GM20431 (cell line): ENCODE measurements at regions not wholly inside any gene's neighbourhood (a gene's known extent, or its start where the extent isn't known, plus 50 kb on each side); places are given as distances from the start of the nearest gene placed in this dataset.
"Not testable (repeated sequence)": the region's sequence is repeated elsewhere in the genome, so short reads cannot be mapped to it uniquely, and the experiment has no call there.

Experiments
- in situ Hi-C: fragments of 300-500 bp; cut with MseI, MboI; formaldehyde crosslinking; loops from one replicate; pipeline ENCODE4 v1.15.0; 2020; ENCODE audit warnings: low sequenced_read_pairs; ENCODE audit not compliant: unreplicated experiment

DNA sequence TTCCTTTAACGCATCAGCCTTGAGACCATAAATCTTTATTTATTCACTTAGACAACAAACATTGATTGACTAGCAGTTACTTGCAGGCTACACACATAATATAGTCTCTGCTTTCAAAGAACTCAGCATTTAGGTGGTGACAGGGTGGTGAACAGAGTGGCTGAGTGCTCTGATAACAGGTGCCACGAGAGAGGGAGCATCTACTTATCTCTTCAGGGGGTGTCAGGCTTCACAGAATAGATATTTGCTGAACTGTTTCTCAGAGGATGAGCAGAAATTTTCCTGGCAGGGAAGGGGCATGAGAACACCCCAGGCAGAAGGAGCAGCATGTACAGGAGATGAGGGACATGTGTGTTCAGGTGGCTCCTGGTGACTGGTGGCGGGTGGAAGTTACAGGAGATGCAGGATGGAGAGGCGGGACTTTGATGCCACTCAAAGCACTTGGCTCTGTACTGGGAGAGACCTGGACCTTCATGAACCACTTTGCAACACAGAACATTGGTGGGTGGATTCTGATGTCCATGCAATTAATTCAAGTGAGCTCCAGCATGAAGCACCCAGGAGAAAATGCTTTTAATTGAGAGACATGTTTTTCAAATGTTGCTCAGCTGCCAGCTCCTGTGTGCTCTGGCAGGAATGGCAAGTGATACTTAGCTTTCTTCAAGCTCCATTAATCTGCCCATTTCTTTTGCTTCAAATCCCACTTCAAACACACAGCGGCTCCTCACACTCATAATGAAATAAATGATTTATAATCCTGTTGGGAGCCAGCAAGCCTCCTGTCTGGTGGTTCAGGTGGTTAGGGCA, 248.9 kb downstream of the MYCN start:
- in situ Hi-C loops: no loop called here

DNA sequence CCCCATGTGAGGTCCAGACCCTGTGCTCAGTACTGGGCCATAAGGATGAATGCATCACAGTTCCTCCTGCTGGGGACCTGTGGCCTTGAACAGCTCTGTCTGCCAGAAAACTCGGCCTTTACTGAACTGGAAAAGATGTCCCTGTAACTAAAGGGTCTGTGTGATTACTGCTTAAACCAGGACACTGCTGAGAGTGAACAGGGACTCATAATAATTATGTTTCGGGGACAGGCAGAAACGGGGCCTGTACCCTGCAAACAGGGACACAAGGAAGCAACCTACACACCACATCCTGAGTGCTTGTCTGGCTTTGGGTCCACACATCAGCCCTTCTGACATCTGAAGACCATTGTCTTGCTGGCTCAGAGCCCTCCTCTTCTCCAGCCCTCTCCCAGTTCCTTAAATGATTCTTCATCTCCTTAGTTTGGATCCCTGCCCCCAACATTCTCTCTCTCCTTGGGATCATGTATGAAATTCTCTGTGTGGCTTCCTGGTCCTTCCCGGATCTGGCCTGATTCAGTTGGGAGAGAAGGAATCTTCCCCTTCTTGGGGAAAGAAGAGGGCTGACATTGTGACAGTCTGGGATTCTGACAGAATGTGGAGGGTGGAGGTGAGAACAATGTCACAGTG, 248.0 kb downstream of the MYCN start:
- in situ Hi-C loops: no loop called here

DNA sequence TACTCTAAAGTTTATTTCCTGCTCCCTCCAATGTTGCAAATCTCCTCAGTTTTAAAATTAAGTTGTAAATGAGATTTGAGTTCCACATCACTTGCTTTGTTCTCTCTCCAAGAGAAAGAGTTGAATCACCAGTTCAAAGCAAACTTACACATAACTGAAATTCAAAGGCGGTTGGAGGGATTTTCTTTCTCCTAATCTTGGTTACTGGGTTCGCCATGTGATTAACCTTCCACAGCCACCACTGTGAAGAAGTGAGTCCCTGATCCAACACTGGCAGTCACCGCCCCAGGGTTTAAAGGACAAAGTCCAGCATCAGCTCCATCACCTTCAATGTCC, 247.1 kb downstream of the MYCN start:
- in situ Hi-C loops: no loop called here

DNA sequence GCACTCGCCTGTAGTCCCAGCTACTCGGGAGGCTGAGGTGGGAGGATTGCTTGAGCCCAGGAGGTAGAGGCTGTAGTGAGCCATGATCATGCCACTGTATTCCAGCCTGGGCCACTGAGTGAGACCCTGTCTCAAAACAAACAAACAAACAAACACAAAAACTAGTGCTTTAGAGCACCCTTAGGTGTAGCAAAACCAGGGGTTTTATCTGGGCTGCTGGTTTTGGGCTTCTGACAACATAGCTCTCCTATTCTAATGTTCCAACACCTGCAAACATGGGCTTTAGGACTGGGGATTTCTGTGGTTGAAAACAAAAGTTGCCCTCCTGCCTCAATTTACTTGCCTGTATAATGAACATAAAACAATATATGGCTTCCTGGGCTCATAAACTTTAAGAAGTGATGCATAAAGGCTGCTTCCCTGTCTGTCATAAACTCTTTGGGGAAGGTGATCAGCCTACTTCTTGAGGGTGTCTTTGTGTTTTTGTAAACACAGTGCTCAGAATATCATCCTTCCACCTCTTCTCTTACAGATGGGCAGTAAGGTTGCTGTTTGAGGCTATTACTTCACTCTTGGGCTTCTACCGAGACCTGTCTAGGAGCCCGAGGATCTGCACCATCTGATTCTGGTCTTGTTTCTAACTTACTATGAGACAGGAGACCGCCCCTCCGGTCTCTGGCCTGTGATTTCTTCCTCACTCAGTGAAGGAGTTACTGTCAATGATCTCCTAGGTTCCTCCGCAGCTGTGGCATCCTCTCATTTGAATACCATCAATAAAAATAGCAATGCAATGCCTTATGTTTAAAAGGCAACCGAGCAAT, 246.5 kb downstream of the MYCN start:
- in situ Hi-C loops: no loop called here

DNA sequence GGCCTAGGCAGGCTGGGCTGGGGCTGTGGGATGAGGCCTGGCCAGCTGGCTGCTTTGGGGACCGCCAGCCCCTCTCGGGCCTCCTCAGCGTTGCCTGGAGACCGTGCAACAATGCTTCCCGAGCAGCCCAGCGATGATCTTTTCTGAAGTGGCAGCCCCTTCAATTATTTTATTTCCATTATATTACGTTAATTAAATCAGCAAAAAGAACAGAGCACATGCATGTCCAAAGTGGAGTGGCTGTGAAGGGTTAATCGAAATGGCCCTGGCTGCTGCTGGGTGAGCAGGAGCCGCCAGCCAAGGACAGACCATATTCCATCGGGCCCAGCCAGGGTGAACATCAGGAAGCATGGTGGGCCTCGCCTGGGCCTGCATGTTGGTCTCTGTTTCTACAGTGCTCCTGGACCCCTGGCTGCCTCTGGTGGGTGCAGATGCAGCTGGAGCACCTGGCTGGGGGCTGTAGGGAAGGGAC, 245.5 kb downstream of the MYCN start:
- in situ Hi-C loops: no loop called here

DNA sequence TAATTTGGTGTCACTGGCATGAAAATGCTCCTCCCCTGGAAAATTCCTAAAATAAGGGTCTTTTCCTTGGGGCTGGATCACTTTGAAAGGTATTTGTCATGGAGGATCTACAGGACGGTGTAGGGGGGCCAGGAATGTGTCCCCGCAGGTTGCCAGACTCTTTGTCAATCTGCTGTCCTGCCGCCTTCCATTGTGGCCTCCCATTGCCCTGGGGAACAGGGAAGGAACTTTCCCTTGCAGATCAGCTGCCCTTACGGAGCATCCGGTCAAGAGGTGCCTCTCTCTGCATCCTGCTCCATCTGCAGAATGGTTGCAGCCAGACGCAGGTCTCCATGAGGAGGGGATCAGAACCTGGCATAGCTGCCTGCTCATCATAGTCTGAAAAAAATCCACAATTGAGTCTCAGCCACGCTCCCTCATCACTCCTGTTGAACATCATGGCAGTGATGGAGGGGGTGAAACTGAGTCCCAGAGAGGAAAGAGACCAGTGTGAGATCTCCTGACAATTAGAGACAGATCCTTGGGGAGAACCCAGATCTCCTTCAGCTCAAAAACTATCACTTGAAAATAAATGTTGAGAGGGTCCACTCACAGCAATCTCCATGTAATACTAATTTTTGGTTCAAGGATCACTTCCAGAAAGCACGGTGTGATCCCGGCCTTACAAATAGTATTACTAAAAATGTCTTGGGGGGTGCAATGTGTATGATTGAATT, 244.8 kb downstream of the MYCN start:
- in situ Hi-C loops: no loop called here

DNA sequence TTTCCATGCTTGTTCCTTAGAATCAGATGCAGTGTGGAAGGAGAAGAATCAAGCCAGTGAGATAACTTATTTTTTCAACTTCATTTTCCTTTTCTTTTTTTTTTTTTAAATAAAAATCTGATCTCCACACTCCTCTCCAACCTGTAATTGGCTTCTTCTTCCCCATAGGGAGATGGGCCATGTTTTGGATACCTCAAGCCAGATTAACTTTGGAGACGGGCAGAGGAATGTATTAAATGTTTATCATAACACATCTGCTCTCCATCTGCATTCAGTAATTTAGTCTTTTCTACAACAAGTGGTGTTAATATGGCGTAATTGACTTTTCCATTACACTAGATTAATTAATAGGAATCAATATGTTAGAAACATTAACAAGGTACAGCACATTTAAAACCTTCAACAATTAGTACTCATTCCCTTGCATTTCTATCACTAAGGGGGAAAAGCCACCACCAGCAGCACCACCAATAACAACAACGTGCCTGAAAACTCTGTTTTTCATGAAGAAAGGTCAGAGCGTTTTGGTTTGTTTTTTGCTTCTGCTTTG, 244.1 kb downstream of the MYCN start:
- in situ Hi-C loops: no loop called here

DNA sequence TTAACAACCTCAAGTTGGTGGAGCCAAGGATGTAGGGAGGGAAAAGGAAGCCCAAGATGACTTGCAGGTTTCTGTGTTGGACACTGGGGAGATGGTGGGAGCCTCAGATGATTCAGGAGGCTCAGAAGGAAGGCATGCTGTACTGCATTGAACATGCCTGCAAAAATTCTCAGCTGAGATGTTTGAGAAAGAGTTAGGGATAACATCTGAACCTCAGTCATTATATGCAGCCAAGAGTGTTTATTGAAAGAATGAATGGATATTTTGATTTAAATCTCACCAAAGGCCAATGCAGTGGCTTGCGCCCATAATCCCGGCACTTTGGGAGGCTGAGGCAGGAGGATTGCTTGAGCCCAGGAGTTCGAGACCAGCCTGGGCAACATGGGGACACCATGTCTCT, 243.0 kb downstream of the MYCN start:
- in situ Hi-C loops: no loop called here

DNA sequence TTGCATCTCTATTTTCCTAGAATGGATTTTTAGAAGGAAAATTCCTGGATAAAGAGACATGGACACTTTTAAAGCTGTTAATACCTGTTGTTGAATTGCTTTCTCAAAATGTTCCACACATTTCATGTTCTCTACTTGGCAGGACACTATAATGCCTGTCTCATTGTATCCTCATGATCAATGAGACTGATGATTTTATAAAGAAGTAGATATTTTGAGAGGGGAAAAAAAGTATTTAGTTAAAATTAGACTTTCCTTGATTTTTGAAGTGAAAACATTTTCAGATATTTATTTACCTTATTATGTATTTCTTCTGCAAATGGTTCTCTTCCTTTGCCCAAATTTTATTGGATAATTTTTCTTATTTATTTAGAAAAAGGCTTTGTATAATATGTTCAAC, 242.5 kb downstream of the MYCN start:
- in situ Hi-C loops: no loop called here

DNA sequence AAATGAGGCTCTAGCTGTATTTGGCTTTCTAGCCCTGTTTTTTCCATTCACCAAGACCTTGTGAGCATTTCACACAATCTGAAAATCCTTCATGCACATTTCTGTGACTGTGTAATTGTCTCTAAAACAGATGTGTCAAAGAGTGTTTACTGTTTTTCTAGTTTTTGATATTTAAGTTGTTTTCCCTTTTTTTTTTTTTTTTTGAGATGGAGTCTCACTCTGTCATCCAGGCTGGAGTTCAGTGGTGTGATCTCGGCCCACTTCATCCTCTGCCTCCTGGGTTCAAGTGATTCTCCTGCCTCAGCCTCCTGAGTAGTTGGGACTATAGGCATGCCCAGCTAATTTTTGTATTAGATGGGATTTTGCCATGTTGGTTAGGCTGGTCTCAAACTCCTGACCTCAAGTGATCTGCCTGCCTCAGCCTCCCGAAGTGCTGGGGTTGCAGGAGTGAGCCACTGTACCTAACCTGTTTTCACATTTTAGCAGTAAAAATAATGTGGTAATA, 242.0 kb downstream of the MYCN start:
- in situ Hi-C loops: not testable (repeated sequence)

DNA sequence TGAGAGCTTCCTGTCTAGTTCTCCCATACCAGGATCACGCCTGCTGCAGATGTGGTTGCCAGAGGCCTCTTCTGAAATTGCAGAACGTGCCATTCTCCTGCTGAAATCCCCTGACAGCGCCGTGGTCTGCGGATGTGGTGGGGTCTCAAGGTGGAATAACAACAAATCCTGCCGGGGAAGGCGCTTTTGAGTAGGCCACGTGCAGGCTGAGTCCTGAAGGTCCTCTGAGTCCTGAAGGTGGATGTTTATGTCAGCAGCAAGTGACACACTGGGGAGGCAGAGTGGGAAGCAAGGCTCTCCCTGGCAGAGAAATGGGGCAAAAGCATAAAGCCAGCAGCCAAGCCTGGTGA, 241.4 kb downstream of the MYCN start:
- in situ Hi-C loops: no loop called here

DNA sequence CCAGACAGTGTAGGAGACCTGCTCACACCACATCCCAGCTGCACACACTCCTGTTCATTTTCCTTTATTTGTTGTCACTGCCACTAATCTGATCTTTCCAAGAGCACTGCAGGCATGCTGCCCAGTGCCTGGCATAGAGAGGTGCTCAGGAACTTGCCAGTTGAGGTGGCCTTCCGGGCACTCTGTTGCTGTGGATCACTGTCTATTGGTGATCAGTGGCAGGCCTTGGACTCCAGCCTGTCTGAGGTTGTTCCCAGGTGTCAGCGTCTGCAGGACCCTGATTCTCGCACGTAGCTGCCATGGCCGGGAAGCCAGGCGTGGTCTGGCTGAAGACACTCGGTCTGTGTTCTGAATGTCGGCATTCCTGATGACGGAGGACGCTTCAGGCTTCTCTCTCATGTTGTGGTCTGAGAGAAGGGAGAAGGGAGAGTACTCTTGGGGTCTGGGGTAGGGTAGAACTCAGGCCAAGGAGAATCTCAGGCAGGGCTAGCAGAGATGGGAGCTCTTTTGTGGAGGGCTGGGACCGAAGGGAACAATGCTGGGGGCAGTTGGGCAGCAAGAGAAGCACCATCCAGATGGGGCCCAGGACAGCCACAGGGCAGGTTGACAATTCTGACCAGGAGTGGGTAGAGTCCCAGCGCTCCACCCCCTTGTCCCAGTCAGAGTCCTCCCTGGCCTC, 240.9 kb downstream of the MYCN start:
- in situ Hi-C loops: no loop called here

DNA sequence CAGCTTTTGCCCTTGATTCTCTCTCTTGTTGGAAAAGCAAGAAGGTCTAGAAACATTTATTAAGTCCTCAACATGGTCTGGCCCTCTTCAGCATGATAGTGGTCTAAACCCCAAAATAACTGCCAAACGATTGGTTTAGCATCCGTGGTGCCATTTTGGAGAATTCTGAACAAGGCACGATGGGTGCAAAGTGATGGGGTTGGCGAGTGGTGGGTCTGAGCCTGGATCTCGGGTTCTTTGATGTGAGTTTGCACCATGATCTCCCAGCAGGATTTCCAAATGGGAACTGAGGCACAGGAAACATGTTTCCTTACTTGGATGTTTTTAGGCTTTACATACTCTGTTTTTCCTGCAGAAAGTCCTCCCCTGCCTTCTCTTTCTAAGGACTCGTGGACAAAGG, 240.3 kb downstream of the MYCN start:
- in situ Hi-C loops: no loop called here

DNA sequence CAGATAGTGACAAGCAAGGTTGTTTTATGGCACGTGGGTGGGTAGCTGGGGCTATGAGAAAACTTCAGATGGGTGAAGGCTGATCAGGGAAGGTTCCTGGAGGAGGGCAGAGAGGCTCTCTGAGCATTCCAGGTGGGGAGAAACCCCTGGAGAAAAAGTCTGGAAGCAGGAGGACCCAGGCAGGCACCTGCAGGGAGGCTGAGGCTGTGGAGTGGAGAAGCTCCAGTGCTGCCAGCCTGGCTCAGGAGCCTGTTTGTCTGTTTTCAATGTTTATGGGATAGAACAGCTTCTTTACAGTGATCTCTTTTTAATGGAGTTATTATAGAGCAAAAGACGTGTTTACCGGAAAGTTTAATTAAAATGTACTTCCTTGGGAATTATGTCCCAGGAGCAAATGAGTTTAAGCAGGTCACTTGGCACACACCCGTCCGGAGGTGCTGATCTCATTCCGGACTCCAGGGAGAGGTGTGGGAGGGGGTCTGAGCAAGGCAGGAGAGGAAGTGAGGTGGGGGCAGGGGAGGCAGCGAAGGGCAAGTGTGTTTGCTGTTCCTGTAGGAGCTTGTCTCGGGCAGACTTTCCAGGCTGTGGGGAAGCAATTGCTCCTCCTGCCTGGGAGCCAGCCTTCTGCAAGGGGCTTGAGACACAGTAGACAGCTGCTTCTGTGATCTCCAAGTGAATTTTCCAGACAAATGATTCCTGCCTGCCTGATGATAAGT, 239.5 kb downstream of the MYCN start:
- in situ Hi-C loops: no loop called here

DNA sequence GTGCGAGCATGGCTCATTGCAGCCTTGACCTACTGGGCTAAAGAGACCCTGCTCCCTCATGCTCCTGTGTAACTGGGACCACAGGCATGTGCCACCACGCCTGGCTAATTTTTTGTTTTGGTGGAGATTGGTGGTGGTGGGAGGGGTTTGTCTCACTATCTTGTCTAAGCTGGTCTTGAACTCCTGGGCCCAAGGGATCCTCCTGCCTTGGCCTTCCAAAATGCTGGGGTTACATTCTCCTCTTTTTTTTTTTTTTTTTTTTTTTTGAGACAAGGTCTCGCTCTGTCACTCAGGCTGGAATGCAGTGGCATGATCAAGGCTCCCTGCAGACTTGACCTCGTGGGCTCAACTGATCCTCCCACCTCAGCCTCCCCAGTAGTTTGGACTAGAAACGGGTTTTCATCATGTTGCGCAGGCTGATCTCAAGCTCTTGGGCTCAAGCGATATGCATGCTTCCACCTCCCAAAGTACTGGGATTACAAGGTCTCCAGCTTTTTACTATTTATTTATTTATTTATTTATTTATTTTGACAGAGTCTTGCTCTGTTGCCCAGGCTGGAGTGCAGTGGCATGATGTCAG, 238.3 kb downstream of the MYCN start:
- in situ Hi-C loops: no loop called here

DNA sequence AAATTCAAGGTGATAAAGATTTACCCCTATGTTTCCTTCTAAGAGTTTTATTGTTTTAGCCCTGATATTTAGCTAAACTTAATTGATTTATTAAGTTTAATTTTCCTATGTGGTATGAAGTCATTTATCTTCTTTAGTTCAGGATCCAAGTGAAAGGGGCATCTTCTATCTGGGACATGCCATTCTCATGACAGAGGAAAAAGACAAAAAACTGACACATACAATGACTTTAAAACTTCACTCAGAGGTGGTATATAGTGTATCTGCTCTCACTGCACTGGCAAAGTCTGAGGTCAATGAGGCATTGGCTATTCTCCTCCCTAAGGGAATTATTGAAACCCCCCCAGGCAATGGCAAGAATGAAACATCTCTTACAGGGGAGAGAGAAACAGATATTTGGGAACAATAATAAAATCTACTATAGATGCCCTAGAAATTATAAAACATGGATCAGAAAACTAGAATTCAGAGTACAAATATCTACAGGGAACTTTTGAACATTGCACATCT, 237.4 kb downstream of the MYCN start:
- in situ Hi-C loops: no loop called here

DNA sequence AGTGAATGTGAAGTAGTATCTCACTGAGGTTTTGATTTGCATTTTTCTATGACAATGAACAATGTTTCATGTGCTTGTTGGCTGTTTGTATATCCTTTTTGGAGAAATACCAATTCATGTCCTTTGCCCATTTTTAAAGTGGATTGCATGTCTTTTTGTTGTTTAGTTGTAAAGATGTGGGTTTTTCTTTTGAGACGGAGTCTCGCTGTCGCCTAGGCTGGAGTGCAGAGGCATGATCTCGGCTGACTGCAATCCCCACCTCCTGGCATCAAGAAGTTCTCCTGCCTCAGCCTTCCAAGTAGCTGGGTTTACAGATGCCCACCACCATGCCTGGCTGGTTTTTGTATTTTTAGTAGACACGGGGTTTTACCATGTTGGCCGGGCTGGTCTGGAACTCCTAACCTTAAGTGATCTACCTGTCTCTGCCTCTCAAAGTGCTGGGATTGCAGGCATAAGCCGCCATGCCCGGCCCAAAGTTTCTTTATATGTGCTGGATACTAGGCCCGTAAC, 236.7 kb downstream of the MYCN start:
- in situ Hi-C loops: no loop called here

DNA sequence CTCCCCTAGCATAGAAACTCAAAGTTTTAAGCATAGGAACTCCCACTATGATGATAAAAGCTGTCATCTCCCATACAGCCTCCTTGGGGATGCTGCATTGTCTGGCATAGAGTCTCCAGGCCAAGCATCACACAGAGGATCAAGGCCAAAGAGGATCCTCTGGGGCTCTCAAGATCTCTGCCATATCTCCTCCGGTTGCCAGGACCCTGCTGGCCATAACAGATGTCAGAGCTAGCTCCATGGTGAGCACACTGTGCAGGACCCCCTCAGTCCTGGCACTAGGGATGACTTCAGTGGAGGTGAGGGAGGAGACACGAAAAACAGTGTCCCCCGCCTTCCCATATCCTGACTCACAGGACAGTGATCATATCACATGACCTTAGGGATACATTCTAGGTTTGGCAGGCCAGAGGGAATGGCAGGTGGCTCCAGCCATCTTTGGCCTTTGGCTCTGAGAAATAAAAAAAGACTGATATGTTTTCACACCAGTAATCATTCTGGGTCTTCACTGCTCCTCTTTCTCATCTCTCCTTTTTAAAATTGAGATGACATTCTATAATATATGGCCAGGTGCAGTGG, 235.0 kb downstream of the MYCN start:
- in situ Hi-C loops: no loop called here
